KMS-11 (cell line): ENCODE measurements at regions not wholly inside any gene's neighbourhood (a gene's known extent, or its start where the extent isn't known, plus 50 kb on each side); places are given as distances from the start of the nearest gene placed in this dataset.

Experiments used
- H2AFZ ChIP-seq: fragments of 200-600 bp; sonication (generic); 2 replicates; pipeline ENCODE4 v1.6.1; 2016; ENCODE audit warnings: antibody characterized with exemption, mixed run types, low read depth
- H3K27ac ChIP-seq: fragments of 200-600 bp; sonication (generic); 2 replicates; pipeline ENCODE4 v1.6.1; 2016; ENCODE audit warnings: mild to moderate bottlenecking, mixed run types
- H3K27me3 ChIP-seq: fragments of 200-600 bp; sonication (generic); 2 replicates; pipeline ENCODE4 v1.6.1; 2017; ENCODE audit warnings: mild to moderate bottlenecking, low read depth, mixed run types, moderate library complexity; ENCODE audit not compliant: insufficient read depth
- H3K36me3 ChIP-seq: fragments of 200-600 bp; sonication (generic); 2 replicates; pipeline ENCODE4 v1.6.1; 2017; ENCODE audit warnings: mild to moderate bottlenecking, mixed run types; ENCODE audit not compliant: insufficient read depth
- H3K4me1 ChIP-seq: fragments of 200-600 bp; sonication (generic); 2 replicates; pipeline ENCODE4 v1.6.1; 2016; ENCODE audit warnings: mild to moderate bottlenecking, low read depth, mixed run types; ENCODE audit not compliant: poor library complexity, severe bottlenecking
- H3K4me2 ChIP-seq: fragments of 200-600 bp; sonication (generic); 2 replicates; pipeline ENCODE4 v1.7.0; 2016; ENCODE audit warnings: mild to moderate bottlenecking, mixed run types
- H3K4me3 ChIP-seq: fragments of 200-600 bp; sonication (generic); IDR thresholded peaks from 2 replicates; pipeline ENCODE4 v1.6.1; 2017; ENCODE audit warnings: low read depth, low read length, mixed read lengths; ENCODE audit not compliant: insufficient read depth
- H3K79me2 ChIP-seq: fragments of 200-600 bp; sonication (generic); 2 replicates; pipeline ENCODE4 v1.6.1; 2016; ENCODE audit warnings: low read depth, mixed run types; ENCODE audit not compliant: insufficient read depth
- H3K9ac ChIP-seq: fragments of 200-600 bp; sonication (generic); 2 replicates; pipeline ENCODE4 v1.6.1; 2016; ENCODE audit warnings: mild to moderate bottlenecking, mixed run types
- H4K20me1 ChIP-seq: fragments of 200-600 bp; sonication (generic); 2 replicates; pipeline ENCODE4 v1.6.1; 2016; ENCODE audit warnings: mild to moderate bottlenecking, mixed run types; ENCODE audit not compliant: insufficient read depth
- CTCF ChIP-seq: fragments of 200-600 bp; sonication (generic); conservative IDR thresholded peaks from 2 replicates; pipeline ENCODE4 v1.6.1; 2017; ENCODE audit warnings: low read depth, mild to moderate bottlenecking, antibody characterized with exemption, low read length, moderate library complexity, mixed read lengths

DNA sequence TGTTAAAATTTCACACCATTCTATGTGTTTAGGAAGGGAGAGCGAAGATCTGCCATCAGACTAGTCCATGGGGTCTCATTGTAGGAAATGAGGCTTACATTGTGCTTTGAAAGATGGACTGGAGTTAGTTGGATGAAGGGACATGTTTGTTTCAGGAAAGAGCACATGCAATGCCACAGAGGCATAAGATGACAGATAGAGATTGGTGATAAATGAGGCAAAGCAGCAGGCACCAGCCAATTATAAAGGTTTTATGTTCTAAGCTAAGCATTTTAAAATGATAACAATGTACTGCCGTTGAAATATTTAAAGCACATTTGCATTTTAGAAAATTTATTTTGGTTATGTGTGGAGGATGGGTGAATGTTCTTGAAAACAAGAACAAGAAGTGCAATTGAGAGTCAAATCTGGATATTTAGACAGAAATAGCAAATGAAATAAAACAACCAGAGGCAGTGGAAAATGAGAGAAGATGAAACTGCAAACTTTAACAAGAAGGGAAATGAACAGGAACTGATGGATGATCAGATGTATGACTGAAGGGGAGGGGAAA lies 957.2 kb downstream of the FSTL5 start:
- no peak overlapping the region for H2AFZ ChIP-seq
- no peak overlapping the region for H3K9ac ChIP-seq
- TF ChIP-seq CTCF, result no peak
- H4K20me1 ChIP-seq, result no peaks in the 10 kb centered on the region
- H3K36me3 ChIP-seq, result no peaks in the 10 kb centered on the region
- H3K79me2 ChIP-seq, result no peaks in the 10 kb centered on the region
- H3K4me3 ChIP-seq, result no peak overlapping the region
- H3K4me1 ChIP-seq, result no peaks in the 10 kb centered on the region
- H3K4me2 ChIP-seq, result no peak overlapping the region
- no peaks in the 10 kb centered on the region for H3K27me3 ChIP-seq
- no peak overlapping the region for H3K27ac ChIP-seq

GRCh38 chr4:161203865-161204264 lies 959.9 kb downstream of the FSTL5 start:
- Histone ChIP-seq H4K20me1 (no peaks in the 10 kb centered on the region), H2AFZ (no peak overlapping the region), H3K9ac (no peak overlapping the region), H3K4me2 (no peak overlapping the region), H3K4me1 (no peaks in the 10 kb centered on the region), H3K4me3 (no peak overlapping the region), H3K27ac (no peak overlapping the region), H3K27me3 (no peaks in the 10 kb centered on the region), H3K79me2 (no peaks in the 10 kb centered on the region), H3K36me3 (no peaks in the 10 kb centered on the region)
- TF ChIP-seq CTCF, result no peak

GRCh38 chr4:161197912-161198311 lies 965.9 kb downstream of the FSTL5 start:
- no peak for TF ChIP-seq CTCF
- Histone ChIP-seq H3K79me2 (no peaks in the 10 kb centered on the region), H3K9ac (no peak overlapping the region), H3K27me3 (no peaks in the 10 kb centered on the region), H4K20me1 (no peaks in the 10 kb centered on the region), H3K4me1 (no peaks in the 10 kb centered on the region), H3K4me3 (no peak overlapping the region), H3K36me3 (no peaks in the 10 kb centered on the region), H3K27ac (no peak overlapping the region), H2AFZ (no peak overlapping the region), H3K4me2 (no peak overlapping the region)

- H3K36me3 ChIP-seq, result no peaks in the 10 kb centered on the region
- no peaks in the 10 kb centered on the region for H4K20me1 ChIP-seq
- H3K79me2 ChIP-seq, result no peaks in the 10 kb centered on the region
- no peak overlapping the region for H2AFZ ChIP-seq
- no peaks in the 10 kb centered on the region for H3K27me3 ChIP-seq
- H3K27ac ChIP-seq, result no peak overlapping the region
- no peak overlapping the region for H3K4me3 ChIP-seq
- H3K4me1 ChIP-seq, result no peaks in the 10 kb centered on the region
- TF ChIP-seq CTCF, result no peak
- H3K4me2 ChIP-seq, result no peak overlapping the region
- H3K9ac ChIP-seq, result no peak overlapping the region
Measured at GRCh38 chr4:161197474-161197873, 966.3 kb downstream of the FSTL5 start.
